Heart left ventricle (tissue), 13 donors: ENCODE measurements at regions not wholly inside any gene's neighbourhood (a gene's known extent, or its start where the extent isn't known, plus 50 kb on each side); places are given as distances from the start of the nearest gene placed in this dataset.

Experiments
- POLR2A ChIP-seq, 2 donors: fragments of 450-650 bp; IDR thresholded peaks; one replicate each; pipeline ENCODE4 v1.6.1; 2017; ENCODE audit warnings: antibody characterized with exemption in 2 of 2, mild to moderate bottlenecking in 2 of 2, moderate library complexity in 2 of 2
- TF ChIP-seq, protein P1 (sequence below), 12 donors: fragments of 200-600 bp; sonication (generic) in 4 of 12; IDR thresholded peaks; one replicate each; pipeline versions ENCODE4 v1.5.0 to v1.8.0; 2018 to 2022; ENCODE audit warnings: antibody characterized with exemption in 12 of 12, mild to moderate bottlenecking in 5 of 12
- donor health status: ischemic (EF 13 %, LVEDD 7.1; RV severe dilation, severe dysfunction).
- donor health status: DM: no; HTN: yes; CAD: no.
- donor health status: DM: no; HTN: no; CAD: no.
- donor health status: ischemic (EF 25% LVEDD 6.9; RV normal size, moderate dysfunction).
- donor health status: ischemic (EF 25% LVEDD 5.7; RV mildly dilated, moderate dysfunction).
- donor health status: ischemic (EF 35%, LVEDD 5.7; RV mildly dilated, moderate dysfunction).
- donor health status: nonischemic (EF 11% LVEDD 7.7; RV severe dilation, severe dysfunction).
- donor health status: DM: yes; HTN: yes; CAD: no.
- donor health status: PGD.
- donor health status: ischemic (EF 29% LVEDD 5.4; RV normal size, mild dysfunction).
- donor health status: nonischemic (EF 23%, LVEDD 6.1; RV moderate dilation, normal function).

DNA sequence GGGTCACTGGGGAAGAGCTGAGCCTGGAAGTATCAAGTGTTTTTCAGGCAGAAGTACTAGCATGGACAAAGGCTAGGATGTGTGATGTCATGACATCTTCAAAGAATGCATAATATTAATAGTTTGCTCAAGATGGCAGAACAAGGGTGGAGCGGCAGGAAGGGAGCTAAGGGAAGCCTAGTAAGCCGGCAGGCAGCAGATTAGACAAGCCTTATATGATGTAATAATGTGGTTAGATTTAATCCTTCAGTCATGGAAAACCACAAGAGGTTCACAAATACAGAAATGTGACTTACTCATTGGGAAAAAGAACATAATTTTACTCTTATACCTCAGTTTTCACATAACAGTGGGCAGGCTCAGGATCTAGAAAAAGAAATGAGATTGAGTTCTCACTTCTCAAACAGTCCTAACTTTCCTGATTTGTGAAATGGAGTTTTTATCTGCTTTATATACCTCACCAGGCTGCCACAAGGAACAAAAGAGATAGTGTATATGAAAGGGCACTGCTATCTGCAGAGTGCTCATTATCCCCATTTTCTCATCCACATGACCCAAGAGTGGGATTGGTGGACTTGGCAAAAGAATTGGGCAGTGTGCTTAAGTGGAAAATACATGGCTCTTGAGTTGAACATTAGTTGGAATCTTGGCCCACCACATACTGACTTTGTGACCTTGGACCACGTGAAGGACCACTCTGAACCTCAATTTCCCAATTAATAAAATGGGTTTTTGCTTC, 89.1 kb upstream of the LHCGR start:
- TF ChIP-seq, protein P1, sequence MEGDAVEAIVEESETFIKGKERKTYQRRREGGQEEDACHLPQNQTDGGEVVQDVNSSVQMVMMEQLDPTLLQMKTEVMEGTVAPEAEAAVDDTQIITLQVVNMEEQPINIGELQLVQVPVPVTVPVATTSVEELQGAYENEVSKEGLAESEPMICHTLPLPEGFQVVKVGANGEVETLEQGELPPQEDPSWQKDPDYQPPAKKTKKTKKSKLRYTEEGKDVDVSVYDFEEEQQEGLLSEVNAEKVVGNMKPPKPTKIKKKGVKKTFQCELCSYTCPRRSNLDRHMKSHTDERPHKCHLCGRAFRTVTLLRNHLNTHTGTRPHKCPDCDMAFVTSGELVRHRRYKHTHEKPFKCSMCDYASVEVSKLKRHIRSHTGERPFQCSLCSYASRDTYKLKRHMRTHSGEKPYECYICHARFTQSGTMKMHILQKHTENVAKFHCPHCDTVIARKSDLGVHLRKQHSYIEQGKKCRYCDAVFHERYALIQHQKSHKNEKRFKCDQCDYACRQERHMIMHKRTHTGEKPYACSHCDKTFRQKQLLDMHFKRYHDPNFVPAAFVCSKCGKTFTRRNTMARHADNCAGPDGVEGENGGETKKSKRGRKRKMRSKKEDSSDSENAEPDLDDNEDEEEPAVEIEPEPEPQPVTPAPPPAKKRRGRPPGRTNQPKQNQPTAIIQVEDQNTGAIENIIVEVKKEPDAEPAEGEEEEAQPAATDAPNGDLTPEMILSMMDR (IDR thresholded peaks at IDR 0.05): no peak
- TF ChIP-seq POLR2A (IDR thresholded peaks at IDR 0.05): no peak
